ENCODE measurements at regions not wholly inside any gene's neighbourhood (a gene's known extent, or its start where the extent isn't known, plus 50 kb on each side); places are given as distances from the start of the nearest gene placed in this dataset.

GRCh38 chr17:5706577-5707210 is 122.4 kb upstream of the NLRP1 start:
- TF ChIP-seq CTCF (IDR thresholded peaks at IDR 0.05) (no peak), POLR2A (IDR thresholded peaks at IDR 0.05) (no peak)
